DMS53 (cell line): ENCODE measurements at regions not wholly inside any gene's neighbourhood (a gene's known extent, or its start where the extent isn't known, plus 50 kb on each side); places are given as distances from the start of the nearest gene placed in this dataset.
"Not testable (repeated sequence)": the region's sequence is repeated elsewhere in the genome, so short reads cannot be mapped to it uniquely, and the experiment has no call there.

ENCODE experiments used
- DNase-seq: peaks from one replicate; lab custom pipeline; 2025; lab: John Stamatoyannopoulos, UW

DNA sequence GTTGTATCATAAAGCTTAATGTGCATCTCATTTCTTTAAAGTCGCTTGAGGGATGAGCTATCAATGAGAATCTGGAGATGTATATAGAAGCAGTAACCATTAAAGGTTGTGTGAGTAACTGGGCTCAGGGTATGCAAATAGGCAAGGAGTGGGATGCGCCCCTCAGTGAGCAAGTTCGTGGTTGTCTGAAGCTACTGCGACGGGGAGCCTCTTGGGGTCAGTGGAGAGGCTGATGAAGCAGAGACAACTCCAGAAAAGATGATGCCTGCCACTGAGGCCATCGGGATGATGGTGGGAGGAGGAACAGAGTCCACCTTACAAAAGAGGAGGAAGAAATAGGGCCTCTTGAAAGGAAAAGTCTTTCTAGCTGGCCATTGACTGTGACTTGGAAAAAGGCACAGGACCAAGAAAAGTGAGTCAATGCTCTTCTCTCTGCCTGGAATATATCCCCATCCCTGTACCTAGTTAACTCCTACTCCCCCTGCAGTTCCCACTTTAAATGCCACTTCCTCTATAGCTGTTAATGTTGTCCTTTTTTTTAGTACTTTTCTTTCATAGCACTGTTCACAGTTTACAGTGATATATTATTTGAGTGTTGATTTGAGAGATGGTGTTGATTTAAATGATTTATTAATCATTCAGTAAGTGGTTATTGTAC lies 51.4 kb upstream of the LSM6 start:
- no peak for DNase-seq

DNA sequence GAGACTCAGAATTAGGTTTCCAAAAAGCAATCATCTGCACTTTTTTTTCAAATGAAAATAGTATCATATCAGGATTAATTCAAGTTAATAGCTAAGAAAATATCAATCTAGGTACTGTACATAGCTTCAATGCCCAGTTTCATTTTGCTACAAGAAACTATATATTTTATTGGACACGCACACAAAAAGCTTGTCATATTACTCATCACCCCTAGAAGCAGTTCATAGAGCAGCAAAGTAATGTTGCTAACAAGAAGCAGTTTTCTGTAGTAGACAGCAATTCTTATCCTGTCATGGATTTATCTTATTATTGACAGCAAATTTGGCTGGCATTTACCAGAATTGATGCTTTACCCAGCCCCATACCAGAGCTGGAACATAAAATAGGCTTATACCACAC lies 52.3 kb upstream of the LSM6 start:
- DNase-seq, result no peak

DNA sequence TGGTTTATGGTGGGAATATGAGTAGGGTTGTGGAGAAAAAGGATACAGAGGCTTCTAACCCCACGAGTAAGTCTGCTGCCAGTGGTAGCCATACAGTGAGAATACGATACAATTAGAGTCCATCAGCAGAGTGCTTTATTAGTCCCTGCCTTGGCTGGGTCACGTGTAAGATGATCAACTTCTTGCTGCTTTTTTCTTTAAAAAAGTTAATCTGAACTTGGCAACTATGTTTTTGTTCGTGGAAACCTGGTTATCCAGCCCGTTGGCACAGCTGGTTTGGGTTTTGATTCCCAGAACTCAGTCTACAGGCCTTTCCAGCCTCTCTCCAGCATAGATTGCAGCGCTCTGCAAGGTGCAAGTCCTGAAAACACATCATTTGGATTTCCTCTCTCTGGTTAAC lies 53.1 kb upstream of the LSM6 start:
- DNase-seq, result no peak

DNA sequence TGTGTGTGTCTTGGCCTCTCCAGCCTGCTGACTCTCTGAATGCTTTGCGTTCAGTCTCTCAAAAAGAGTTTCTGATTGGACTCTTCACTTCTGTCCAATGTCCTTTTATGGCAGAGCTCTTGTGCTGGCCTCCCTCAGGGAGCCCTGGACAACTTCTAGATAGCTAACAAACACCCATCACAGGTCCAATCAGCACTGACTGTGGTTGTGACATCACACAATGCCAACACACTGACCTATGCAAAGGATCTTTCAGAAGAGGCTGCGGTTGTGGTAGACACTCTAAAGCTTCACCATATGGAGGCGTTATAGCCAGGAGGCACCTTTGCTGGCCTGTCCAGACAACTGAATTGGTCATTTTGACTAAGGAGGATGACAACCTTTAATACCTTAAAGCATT lies 53.8 kb upstream of the LSM6 start:
- no peak for DNase-seq

DNA sequence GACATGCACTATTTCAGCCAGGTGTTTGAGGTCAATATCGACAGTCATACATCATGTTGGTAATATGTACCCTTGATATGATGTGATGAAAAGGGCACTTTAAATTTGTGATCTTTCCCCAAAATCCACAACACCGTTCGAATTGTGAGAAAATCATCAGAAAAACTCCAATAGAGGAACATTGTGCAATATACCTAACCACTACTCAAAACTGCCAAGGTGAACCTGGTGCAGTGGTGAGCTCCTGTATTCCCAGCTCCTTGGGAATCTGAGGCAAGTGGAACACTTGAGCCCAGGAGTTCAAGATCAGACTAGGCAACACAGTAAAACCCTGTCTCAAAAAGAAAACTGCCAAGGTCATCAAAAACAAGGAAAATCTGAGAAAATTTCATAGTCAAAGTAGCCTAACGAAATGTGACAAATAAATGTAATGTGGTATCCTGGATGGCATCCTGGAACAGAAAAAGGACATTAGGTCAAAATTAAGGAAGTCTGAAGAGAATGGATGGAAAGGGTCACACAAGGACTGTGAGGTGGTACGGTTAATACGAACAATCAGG lies 55.6 kb upstream of the LSM6 start:
- no peak for DNase-seq

DNA sequence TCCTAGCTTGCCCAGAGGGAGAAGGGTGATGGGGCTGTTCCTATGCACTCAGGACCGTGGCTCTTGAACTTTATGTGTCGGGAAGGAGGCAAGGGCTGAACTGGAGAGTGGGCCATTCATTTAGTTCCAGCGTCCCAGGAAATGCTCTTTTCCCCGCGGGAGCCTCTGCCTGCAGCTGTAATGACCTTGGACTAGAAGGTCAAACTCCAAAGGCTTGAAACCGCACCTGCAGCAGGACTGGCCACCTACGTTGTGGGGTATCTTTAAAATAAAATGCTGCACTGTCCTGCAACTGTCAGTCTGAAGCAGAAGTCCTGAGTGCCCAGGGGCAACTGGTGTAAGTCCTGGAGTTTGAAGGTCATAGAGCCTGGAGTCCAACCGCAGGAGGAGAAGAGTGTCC lies 61.5 kb upstream of the LSM6 start:
- no peak for DNase-seq

DNA sequence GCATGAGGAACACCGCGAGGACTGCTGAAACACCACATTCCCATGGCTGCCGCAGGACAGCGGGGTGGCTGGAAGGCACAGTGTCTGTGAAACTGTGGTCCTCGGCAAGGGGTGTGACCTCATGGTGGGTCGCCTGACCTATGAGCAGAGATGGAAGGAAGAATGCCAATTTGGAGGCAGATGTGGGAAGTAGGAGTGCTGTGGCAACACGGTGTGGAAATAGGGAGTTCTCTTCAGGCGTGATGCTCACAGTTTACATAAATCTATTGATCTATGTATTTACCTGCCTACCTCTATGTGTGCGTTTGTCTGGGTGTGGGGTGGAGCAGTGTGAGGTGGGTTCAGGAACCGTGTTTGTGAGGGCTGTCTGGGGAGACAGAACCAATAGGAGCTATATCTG lies 62.3 kb upstream of the LSM6 start:
- DNase-seq, result no peak

DNA sequence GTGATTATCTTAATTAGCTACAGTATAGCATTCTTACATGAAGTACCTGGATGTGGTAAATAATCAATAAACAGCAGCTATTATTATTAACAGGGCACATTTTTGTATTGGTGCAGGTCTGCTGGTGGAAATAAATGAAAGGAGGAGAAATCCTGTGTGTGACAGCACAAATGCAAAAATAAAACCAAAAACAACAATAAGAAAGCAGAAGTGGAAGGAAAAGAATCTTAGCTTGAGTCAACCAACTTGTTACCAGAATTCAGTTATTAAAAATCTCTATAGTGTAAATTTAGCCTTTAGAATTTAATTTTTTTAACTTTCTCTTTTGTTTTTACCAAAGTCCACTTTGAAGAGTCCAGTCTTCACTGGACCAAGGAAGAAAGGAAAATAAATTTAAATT lies 63.1 kb upstream of the LSM6 start:
- no peak for DNase-seq

DNA sequence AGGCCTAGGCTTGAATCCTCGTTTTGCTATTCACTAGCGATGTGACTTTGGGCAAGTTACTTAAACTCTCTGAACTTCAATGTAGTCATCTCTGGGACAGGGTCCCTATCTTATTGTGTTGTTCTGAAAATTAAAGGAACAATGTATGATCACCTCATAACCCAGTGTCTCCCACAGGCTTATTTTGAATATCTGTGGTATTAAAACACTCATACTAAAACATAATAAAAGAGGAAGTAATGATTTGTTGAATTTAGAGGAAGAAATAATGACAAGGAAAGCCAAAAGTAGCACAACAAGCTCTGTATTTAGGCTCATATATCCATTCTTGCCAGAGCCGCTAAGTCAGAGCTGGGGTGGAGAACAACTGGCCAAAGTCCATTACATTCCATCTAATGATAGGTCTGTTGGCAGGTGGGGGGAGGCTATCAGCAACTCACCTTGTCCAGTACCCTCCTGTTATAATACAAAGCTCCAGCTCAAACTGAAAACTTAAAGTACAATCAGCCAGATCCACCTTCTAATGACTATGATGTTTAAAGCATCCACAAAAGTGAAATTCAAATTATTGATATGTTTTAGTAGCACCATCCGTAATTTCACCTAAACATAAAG lies 64.5 kb upstream of the LSM6 start:
- no peak for DNase-seq

DNA sequence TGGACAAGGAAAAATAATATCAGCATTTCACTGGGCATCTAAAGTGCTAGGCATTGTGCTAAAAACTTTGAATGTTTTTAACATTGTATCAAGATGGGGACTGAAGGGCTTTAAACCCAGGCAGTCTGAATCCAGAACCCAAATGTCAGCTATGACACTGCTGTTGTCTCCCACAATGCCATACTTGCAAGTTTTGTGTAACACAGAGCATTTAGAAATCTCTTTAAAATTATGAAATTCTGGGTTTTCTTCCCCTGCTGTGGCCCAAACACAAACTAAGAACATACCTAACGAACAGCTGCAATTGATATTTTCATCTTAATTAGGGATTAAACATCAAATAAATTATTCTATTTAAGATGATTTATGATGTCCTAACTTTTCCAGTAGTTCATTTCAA lies 66.8 kb upstream of the LSM6 start:
- no peak for DNase-seq

DNA sequence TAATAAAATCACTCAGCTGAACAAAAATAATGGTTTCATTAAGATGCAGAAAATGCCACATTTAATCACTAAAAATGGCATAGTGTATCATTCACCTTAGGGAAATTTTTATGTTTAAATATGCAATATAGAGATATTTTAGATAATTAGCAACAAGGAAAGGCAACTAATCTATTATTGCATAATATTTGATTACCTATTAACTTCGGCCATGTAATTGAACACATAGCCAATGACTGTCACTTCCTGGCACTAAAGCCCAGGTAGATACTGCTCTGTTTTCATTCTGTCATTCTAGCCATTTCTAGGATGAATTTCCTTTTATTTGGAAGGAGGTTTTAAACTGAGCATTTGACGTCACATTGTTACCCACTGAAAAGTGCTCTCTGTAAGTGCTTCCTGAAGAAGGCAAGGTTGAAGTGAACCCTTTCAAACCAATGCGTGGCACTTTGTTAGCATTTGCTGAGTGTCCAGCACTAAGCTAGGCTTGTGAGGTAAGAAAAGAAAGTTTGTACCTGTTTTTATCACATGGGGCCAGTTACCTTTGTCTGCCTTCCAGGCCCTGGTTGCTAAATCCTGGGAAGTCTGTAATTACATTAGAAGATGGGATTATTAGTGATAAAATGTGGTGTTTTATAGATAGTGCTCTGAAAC lies 67.8 kb upstream of the LSM6 start:
- no peak for DNase-seq

DNA sequence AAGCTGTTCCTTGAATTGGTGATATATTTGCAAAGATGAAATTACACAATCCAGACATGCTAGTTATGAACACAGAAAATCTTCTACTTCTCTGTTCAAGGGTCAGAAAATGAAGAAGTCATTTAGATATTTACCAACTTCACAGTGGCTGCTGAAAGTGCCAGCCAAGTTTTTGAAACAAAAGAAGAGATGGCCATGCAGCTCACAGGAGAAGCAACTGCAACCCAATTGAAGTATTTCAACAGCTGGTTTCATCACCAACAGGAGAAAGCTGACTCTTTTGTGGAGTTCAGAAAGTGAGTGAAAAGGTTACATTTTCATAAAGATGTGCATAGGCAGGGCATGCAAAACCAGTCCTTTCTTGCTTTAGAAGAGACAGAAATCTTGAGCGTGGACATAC lies 70.1 kb upstream of the LSM6 start:
- DNase-seq, result no peak

DNA sequence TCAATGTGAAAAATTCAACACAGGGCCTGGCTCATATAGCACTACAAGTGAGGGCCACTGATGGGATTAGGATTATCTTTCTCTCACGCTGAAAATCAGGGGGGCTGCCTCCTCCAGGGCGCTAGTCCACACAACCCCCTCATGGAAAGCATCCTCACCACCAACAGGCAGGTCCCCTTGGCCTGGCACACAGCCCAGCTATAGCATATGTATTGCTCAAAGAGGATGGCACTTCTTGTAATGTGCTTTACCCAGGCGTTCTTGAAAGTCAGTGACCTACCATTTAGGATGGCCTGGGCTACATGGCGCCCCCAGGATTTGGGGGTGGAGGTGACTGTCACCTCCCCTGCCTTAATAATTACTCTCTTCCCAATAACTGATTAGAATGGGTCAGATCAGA lies 71.0 kb upstream of the LSM6 start:
- DNase-seq, result no peak

DNA sequence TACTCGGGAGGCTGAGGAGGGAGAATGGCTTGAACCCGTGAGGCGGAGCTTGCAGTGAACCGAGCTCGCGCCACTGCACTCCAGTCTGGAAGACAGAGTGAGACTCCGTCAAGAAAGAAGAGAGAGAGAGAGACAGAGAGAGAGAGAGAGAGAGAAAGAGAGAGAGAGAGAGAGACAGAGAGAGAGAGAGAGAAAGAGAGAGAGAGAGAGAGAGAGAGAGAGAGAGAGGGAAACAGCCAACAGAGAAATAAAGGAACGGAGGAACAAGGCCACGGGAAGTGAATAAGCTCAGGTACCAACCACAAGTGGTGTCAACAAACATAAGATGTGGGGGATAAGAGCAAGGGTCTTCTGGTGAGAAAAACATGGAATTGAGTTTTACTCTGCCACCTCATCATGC lies 71.5 kb upstream of the LSM6 start:
- not testable (repeated sequence) for DNase-seq

DNA sequence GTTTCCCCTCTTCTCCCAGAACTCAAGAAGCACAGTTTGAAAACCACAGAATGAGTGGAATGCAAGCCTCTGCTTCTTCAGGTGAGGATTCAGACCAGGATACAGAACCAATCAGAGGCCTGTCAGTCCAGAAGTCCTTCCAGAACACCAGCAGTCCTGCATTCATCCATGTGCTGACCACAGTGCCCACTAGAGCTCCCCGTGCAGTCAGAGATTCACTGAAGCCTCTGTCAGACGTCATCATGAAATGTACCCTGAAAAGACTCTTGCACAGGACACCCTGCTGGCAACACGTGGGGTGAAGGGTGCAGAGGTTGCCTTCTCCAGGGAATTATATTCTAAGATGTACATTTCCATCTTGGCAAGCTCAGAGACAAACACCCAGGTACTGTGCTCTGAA lies 75.9 kb upstream of the LSM6 start:
- DNase-seq, result no peak

DNA sequence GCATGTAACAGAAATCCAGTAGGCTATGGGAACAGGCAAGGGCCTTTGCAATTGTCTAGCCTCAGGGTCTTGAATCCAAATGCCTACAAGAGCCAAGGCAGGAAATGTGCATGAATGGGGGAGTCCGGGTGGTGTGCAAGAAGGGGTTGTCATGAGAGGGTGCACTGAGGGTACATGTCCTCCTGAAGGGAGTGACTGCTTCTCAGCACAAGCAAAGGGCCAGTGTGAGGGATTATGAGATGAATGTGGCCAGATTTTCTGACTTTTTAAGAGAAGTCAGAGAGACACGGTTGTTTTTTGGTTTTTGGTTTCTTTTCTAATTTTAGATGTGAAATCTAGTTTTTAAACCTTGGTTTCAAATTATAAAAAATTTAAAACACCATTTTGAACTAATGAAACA lies 76.5 kb upstream of the LSM6 start:
- no peak for DNase-seq

DNA sequence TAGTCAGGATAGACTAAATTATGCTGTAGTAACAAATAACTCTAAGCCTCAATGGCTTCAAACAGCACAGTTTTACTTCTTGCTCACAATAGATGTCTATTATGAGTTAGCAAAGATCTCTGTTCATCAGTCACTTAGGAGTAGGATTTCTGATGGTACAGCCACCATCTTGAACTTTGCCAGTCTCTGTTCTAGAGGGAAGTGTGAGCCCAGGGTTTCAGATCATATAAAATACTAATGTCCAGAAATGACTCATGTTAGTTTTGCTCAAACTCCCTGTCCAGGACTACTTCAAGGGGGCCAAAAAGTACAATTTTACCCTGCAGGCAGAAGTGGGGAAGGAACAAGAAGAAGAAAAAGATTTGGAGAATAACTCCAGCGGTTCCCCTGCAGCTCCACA lies 77.1 kb upstream of the LSM6 start:
- DNase-seq, result no peak

DNA sequence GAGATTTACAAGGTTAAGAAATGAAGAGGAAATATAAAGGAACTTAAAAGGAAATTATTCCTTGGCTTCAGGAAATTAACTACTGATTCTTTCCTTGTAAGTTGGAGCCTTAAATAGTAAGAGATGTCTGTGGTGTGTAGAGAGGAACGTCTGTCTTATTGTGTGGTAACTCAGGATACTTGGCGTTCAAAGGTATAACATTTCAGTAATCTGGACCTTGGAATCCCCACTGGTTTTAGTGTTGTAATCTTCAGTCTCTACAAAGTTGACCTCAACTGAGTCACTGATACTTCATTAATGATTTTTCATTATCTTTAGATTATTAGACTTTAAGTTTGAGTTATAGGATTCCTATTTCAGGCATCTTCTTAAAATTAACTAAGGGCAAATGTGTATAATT lies 79.1 kb upstream of the LSM6 start:
- DNase-seq, result no peak

DNA sequence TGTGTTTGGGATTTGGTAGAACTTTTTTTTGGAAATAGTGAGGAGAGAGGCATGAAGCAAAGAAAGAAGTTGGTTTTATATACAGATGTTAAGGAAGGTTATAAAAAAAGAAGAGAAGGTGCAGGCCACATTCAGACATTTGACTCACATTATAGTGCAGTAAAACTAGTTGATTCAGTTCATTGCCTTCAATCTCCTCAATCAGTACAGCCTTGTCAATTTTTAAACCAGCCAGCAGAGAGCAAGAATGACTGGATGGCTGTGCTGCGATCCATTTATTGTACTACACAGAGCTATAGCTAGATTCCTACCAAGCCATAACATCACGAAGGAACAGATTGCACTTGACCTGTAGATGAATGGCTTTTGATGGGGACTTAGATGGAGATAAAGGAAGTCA lies 79.7 kb upstream of the LSM6 start:
- no peak for DNase-seq

DNA sequence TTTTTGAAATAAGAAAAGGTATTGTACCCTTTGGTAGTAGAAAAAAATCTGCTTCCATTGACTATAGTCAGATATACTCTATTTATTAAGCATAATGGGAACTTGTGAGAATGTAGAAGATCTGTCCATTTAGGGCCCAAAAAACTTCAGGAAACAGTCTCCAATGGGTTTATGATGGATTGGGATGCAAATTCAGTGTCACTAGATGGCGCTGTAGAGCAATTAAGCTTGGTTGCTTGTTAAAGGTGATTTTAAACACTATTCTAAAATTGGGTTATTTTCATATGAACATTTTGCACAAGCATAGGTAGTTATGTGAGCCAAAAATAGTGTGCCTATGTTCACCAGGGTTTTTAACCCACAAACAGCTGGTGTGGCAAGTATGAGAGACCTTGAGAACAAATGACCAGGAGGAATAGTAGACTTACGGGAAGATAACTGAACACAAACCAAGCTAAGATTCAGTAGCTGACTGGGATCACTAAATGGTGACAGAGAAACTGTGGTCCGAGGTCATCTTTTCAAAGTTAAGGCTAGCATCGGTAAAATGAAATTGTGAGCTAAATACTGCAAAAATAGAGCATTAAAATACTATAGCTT lies 80.3 kb upstream of the LSM6 start:
- DNase-seq, result peak; percentile 65

DNA sequence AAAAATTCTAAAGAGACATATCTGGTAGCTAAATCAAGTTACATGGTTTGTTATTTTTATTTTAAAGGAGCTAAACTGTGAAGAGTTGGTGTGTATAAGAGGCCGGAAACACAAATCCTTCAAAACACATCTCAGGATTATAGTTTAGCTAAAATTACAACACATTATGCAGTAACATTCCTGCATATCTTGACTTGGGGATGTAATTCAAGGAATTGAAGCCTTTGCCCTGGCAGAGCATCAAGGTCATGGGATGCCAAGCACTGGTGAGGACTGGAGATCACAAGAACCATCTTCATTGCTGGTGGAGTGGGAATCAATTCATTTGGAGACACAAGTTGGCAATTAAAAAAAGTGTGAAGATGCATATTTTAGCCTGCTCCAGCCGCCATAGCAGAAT lies 86.8 kb upstream of the LSM6 start:
- DNase-seq, result no peak

DNA sequence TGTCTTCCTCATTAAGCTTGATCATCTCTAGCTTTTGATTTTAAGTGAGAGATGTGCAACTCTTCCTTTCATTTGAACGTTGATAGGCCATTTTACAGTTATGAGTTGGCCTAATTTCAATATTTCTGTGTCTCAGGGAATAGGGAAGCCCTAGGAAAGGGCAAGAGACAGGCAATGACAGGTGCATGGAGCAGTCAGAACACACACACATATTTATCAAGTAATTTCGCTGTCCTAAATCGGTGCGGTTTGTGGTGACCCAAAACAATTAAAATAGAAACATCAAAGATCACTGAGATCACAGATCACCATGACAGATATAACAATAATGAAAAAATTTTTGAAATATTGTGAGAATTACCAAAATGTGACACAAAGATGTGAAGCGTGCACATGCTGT lies 87.7 kb upstream of the LSM6 start:
- no peak for DNase-seq

DNA sequence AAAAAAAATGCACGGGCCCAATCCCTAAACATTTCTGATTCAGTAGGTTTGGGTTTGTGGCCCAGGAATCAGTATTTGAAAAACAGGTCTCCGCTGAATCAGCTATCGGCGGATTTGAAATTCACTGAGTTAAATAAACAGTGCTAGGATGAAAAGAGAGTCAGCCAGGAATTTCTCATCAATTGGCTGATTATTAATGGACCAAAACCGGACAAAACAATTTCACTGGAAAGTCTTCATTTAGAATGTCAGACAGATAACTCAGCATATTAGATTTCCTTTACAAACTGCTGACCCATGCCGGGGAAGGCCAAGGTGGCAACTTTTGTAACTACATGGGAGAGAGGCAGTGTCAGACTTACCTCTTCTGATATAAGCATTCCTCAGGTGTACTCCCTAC lies 99.4 kb upstream of the LSM6 start:
- DNase-seq, result no peak
